ENCODE measurements at regions not wholly inside any gene's neighbourhood (a gene's known extent, or its start where the extent isn't known, plus 50 kb on each side); places are given as distances from the start of the nearest gene placed in this dataset.
A peak's percentile ranks its signal among the peaks of the same experiment; 100 is the strongest.
"Not testable (repeated sequence)": the region's sequence is repeated elsewhere in the genome, so short reads cannot be mapped to it uniquely, and the experiment has no call there.

- H3K36me3 ChIP-seq; H3K4me3 ChIP-seq; ATAC-seq; H3K27me3 ChIP-seq (ENCODE audit: low read depth); intact Hi-C loops (cut with DNase I); DNase-seq; H3K4me1 ChIP-seq; H3K9me3 ChIP-seq; H3K27ac ChIP-seq: not testable (repeated sequence)
Measured at GRCh38 chr12:76292891-76293290, 55.3 kb downstream of the BBS10 start.

- not testable (repeated sequence) for H3K4me1 ChIP-seq
Measured at GRCh38 chr12:76292305-76292704, 55.9 kb downstream of the BBS10 start.

GRCh38 chr12:76290963-76291859 lies 57.0 kb downstream of the BBS10 start:
- no peak for DNase-seq
- H3K4me3 ChIP-seq, result no peak overlapping the region
- H3K9me3 ChIP-seq, result no peaks in the 10 kb centered on the region
- no peaks in the 10 kb centered on the region for H3K27me3 ChIP-seq (ENCODE audit: low read depth)
- no peaks in the 10 kb centered on the region for H3K4me1 ChIP-seq
- intact Hi-C loops (cut with DNase I), result no loop called here
- no peak for ATAC-seq
- H3K27ac ChIP-seq, result no peak overlapping the region
- H3K36me3 ChIP-seq, result no peaks in the 10 kb centered on the region
- no peak for TF ChIP-seq CTCF (IDR thresholded peaks at IDR 0.05)

More at GRCh38 chr12:76292305-76292704, 55.9 kb downstream of the BBS10 start:
- H3K27ac ChIP-seq; ATAC-seq; intact Hi-C loops (cut with DNase I); H3K9me3 ChIP-seq; H3K27me3 ChIP-seq (ENCODE audit: low read depth); H3K4me3 ChIP-seq; H3K36me3 ChIP-seq; DNase-seq: not testable (repeated sequence)

- no peak for TF ChIP-seq CTCF (IDR thresholded peaks at IDR 0.05)
- no peak for ATAC-seq
- DNase-seq, result no peak
- H3K27ac ChIP-seq, result no peak overlapping the region
- H3K36me3 ChIP-seq, result no peaks in the 10 kb centered on the region
- H3K27me3 ChIP-seq (ENCODE audit: low read depth), result no peaks in the 10 kb centered on the region
- H3K4me3 ChIP-seq, result no peak overlapping the region
- no peaks in the 10 kb centered on the region for H3K4me1 ChIP-seq
- intact Hi-C loops (cut with DNase I), result no loop called here
- H3K9me3 ChIP-seq, result no peaks in the 10 kb centered on the region
Measured at GRCh38 chr12:76288218-76288617, 60.0 kb downstream of the BBS10 start.

GRCh38 chr12:76284816-76285750 lies 63.1 kb downstream of the BBS10 start:
- peak overlapping the region; percentile 28 for H3K27ac ChIP-seq
- no peak for TF ChIP-seq CTCF (IDR thresholded peaks at IDR 0.05)

GRCh38 chr12:76282744-76283143 lies 65.5 kb downstream of the BBS10 start:
- intact Hi-C loops (cut with DNase I), result no loop called here
- no peaks in the 10 kb centered on the region for H3K36me3 ChIP-seq
- no peak overlapping the region for H3K4me3 ChIP-seq
- no peak overlapping the region for H3K27ac ChIP-seq
- no peaks in the 10 kb centered on the region for H3K9me3 ChIP-seq
- ATAC-seq, result no peak
- H3K27me3 ChIP-seq (ENCODE audit: low read depth), result no peaks in the 10 kb centered on the region
- no peak for DNase-seq
- TF ChIP-seq CTCF (IDR thresholded peaks at IDR 0.05), result no peak
- peaks cover 3% of the 10 kb centered on the region for H3K4me1 ChIP-seq

More at GRCh38 chr12:76284816-76285750, 63.1 kb downstream of the BBS10 start:
- Histone ChIP-seq H3K9me3 (no peaks in the 10 kb centered on the region), H3K4me1 (no peaks in the 10 kb centered on the region), H3K36me3 (no peaks in the 10 kb centered on the region), H3K27me3 (ENCODE audit: low read depth) (no peaks in the 10 kb centered on the region), H3K4me3 (no peak overlapping the region)
- intact Hi-C loops (cut with DNase I), result no loop called here
- no peak for DNase-seq
- peak; percentile 29 to 59 for ATAC-seq
